ENCODE measurements at regions not wholly inside any gene's neighbourhood (a gene's known extent, or its start where the extent isn't known, plus 50 kb on each side); places are given as distances from the start of the nearest gene placed in this dataset.
"Not testable (repeated sequence)": the region's sequence is repeated elsewhere in the genome, so short reads cannot be mapped to it uniquely, and the experiment has no call there.

- H3K18ac ChIP-seq (ENCODE audit: low read length); H4K8ac ChIP-seq (ENCODE audit: low read depth, low read length); H4K5ac ChIP-seq (ENCODE audit: low read length); H2BK5ac ChIP-seq (ENCODE audit: low read length); H3K27ac ChIP-seq (ENCODE audit: low read depth, low read length); H3K56ac ChIP-seq (ENCODE audit: low read length); H3K4ac ChIP-seq (ENCODE audit: low read depth, low read length); H2AK5ac ChIP-seq (ENCODE audit: low read length); H2BK15ac ChIP-seq (replicated peaks; ENCODE audit: low read depth); H3K27me3 ChIP-seq (ENCODE audit: insufficient read depth, low read length, poor library complexity); H3K79me1 ChIP-seq (ENCODE audit: low read length); H3K23ac ChIP-seq (ENCODE audit: low read length); H3K4me2 ChIP-seq (ENCODE audit: low read length); H3K4me3 ChIP-seq (ENCODE audit: low read length); H3K36me3 ChIP-seq (ENCODE audit: control insufficient read depth, insufficient read depth, low read length); DNase-seq; H2BK120ac ChIP-seq (ENCODE audit: low read depth, low read length); H3K79me2 ChIP-seq (ENCODE audit: control insufficient read depth, insufficient read depth, low read length); H3K4me1 ChIP-seq (ENCODE audit: control insufficient read depth, low read depth, low read length); H3K9ac ChIP-seq (ENCODE audit: low read length): not testable (repeated sequence)
- WGBS (ENCODE audit: extremely low coverage, insufficient coverage, low lambda C conversion rate) = no CpG with 5 or more reads among the region's 1 CpG
Observed at GRCh38 chr2:89882880-89883279, 1191.4 kb downstream of the RPIA start.

GRCh38 chr2:89883624-89884023, 1192.2 kb downstream of the RPIA start:
- H2AK5ac ChIP-seq (ENCODE audit: low read length); H3K79me2 ChIP-seq (ENCODE audit: control insufficient read depth, insufficient read depth, low read length); H4K5ac ChIP-seq (ENCODE audit: low read length); H3K4me2 ChIP-seq (ENCODE audit: low read length); H3K4me3 ChIP-seq (ENCODE audit: low read length); H3K23ac ChIP-seq (ENCODE audit: low read length); H2BK15ac ChIP-seq (replicated peaks; ENCODE audit: low read depth); H3K9ac ChIP-seq (ENCODE audit: low read length); H3K27me3 ChIP-seq (ENCODE audit: insufficient read depth, low read length, poor library complexity); H3K4me1 ChIP-seq (ENCODE audit: control insufficient read depth, low read depth, low read length); H2BK5ac ChIP-seq (ENCODE audit: low read length); H4K8ac ChIP-seq (ENCODE audit: low read depth, low read length); H3K4ac ChIP-seq (ENCODE audit: low read depth, low read length); H3K18ac ChIP-seq (ENCODE audit: low read length); H3K27ac ChIP-seq (ENCODE audit: low read depth, low read length); H3K56ac ChIP-seq (ENCODE audit: low read length); H3K79me1 ChIP-seq (ENCODE audit: low read length); H2BK120ac ChIP-seq (ENCODE audit: low read depth, low read length); H3K36me3 ChIP-seq (ENCODE audit: control insufficient read depth, insufficient read depth, low read length); DNase-seq: not testable (repeated sequence)
- no CpG with 5 or more reads among the region's 2 CpGs for WGBS (ENCODE audit: extremely low coverage, insufficient coverage, low lambda C conversion rate)

DNA sequence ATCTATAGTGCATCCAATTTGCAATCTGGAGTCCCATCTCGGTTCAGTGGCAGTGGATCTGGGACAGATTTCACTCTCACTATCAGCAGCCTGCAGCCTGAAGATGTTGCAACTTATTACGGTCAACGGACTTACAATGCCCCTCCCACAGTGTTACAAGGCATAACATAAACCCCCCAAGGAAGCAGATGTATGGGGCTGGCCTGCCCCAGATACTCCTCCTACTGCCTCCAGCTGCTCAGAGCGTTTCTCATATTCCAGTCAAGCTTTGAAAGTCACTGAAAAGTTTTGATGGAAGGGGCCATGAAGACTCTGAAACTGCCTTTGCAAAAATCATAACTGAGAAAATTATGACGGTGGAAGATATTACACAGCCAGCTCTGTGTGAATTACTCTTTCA, 1193.6 kb downstream of the RPIA start:
- H3K36me3 ChIP-seq (ENCODE audit: control insufficient read depth, insufficient read depth, low read length); H3K79me2 ChIP-seq (ENCODE audit: control insufficient read depth, insufficient read depth, low read length); H3K23ac ChIP-seq (ENCODE audit: low read length); H3K4me3 ChIP-seq (ENCODE audit: low read length); H3K18ac ChIP-seq (ENCODE audit: low read length); DNase-seq; H3K4ac ChIP-seq (ENCODE audit: low read depth, low read length); H4K5ac ChIP-seq (ENCODE audit: low read length); H3K56ac ChIP-seq (ENCODE audit: low read length); H2BK120ac ChIP-seq (ENCODE audit: low read depth, low read length); H3K27ac ChIP-seq (ENCODE audit: low read depth, low read length); H3K4me2 ChIP-seq (ENCODE audit: low read length); H3K4me1 ChIP-seq (ENCODE audit: control insufficient read depth, low read depth, low read length); H3K79me1 ChIP-seq (ENCODE audit: low read length); H3K9ac ChIP-seq (ENCODE audit: low read length); H2BK15ac ChIP-seq (replicated peaks; ENCODE audit: low read depth); H2BK5ac ChIP-seq (ENCODE audit: low read length); H4K8ac ChIP-seq (ENCODE audit: low read depth, low read length); H2AK5ac ChIP-seq (ENCODE audit: low read length); H3K27me3 ChIP-seq (ENCODE audit: insufficient read depth, low read length, poor library complexity): not testable (repeated sequence)
- no CpG with 5 or more reads among the region's 5 CpGs for WGBS (ENCODE audit: extremely low coverage, insufficient coverage, low lambda C conversion rate)

DNA sequence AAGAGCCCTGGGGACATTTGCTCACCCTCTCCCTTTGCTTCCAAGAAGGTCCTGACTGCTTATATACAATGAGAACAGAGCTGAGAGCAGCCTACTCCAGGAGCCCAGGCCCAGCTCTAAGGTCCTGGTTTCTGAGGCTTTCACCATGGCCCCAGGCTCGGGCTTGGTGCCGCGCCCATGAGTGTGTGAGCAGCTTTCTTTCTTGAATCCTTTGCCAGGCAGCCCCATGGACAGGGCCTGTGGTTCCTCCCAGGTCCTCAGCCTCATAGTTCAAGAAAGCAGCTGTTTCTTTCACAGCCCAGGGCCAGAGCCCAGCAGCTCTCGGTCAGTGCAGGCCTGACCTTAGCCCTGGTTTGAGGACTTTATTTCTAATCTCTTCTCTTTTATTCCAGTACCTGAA, 1197.2 kb downstream of the RPIA start:
- H3K4me2 ChIP-seq (ENCODE audit: low read length); H3K36me3 ChIP-seq (ENCODE audit: control insufficient read depth, insufficient read depth, low read length); H3K27ac ChIP-seq (ENCODE audit: low read depth, low read length); H3K4me1 ChIP-seq (ENCODE audit: control insufficient read depth, low read depth, low read length); H2BK5ac ChIP-seq (ENCODE audit: low read length); H2BK120ac ChIP-seq (ENCODE audit: low read depth, low read length); H3K79me2 ChIP-seq (ENCODE audit: control insufficient read depth, insufficient read depth, low read length); H3K9ac ChIP-seq (ENCODE audit: low read length); H3K27me3 ChIP-seq (ENCODE audit: insufficient read depth, low read length, poor library complexity); DNase-seq; H3K23ac ChIP-seq (ENCODE audit: low read length); H4K8ac ChIP-seq (ENCODE audit: low read depth, low read length); H3K79me1 ChIP-seq (ENCODE audit: low read length); H3K18ac ChIP-seq (ENCODE audit: low read length); H3K4me3 ChIP-seq (ENCODE audit: low read length); H2BK15ac ChIP-seq (replicated peaks; ENCODE audit: low read depth); H3K56ac ChIP-seq (ENCODE audit: low read length); H4K5ac ChIP-seq (ENCODE audit: low read length); H3K4ac ChIP-seq (ENCODE audit: low read depth, low read length); H2AK5ac ChIP-seq (ENCODE audit: low read length): not testable (repeated sequence)
- no CpG with 5 or more reads among the region's 4 CpGs for WGBS (ENCODE audit: extremely low coverage, insufficient coverage, low lambda C conversion rate)

GRCh38 chr2:89890185-89890773, 1198.8 kb downstream of the RPIA start:
- not testable (repeated sequence) for H3K18ac ChIP-seq (ENCODE audit: low read length); H3K79me2 ChIP-seq (ENCODE audit: control insufficient read depth, insufficient read depth, low read length); H2BK5ac ChIP-seq (ENCODE audit: low read length); H3K9ac ChIP-seq (ENCODE audit: low read length); H3K4me1 ChIP-seq (ENCODE audit: control insufficient read depth, low read depth, low read length); H3K56ac ChIP-seq (ENCODE audit: low read length); H2BK15ac ChIP-seq (replicated peaks; ENCODE audit: low read depth); H2AK5ac ChIP-seq (ENCODE audit: low read length); H4K8ac ChIP-seq (ENCODE audit: low read depth, low read length); H3K23ac ChIP-seq (ENCODE audit: low read length); H3K4ac ChIP-seq (ENCODE audit: low read depth, low read length); DNase-seq; H3K4me2 ChIP-seq (ENCODE audit: low read length); H3K27me3 ChIP-seq (ENCODE audit: insufficient read depth, low read length, poor library complexity); H3K36me3 ChIP-seq (ENCODE audit: control insufficient read depth, insufficient read depth, low read length); H3K27ac ChIP-seq (ENCODE audit: low read depth, low read length); H2BK120ac ChIP-seq (ENCODE audit: low read depth, low read length); H3K79me1 ChIP-seq (ENCODE audit: low read length); H3K4me3 ChIP-seq (ENCODE audit: low read length); H4K5ac ChIP-seq (ENCODE audit: low read length)
- WGBS (ENCODE audit: extremely low coverage, insufficient coverage, low lambda C conversion rate) = no CpG with 5 or more reads among the region's 7 CpGs

DNA sequence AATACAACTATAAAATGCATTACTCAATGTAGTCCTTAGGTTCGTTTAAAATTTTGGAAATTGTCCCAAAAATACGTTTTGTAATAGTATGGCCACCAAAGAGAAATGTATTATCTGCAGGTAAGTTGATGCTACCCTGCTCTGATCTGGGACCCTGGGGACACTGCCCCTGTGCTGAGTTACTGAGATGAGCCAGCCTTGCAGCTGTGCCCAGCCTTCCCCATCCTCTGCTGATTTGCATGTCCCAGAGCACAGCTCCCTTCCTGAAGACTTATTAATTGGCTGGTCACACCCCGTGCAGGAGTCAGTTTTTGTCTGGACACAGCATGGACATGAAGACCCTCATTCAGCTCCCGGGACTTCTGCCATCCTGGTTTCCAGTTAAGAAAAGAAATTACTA, 1203.5 kb downstream of the RPIA start:
- not testable (repeated sequence) for H3K79me2 ChIP-seq (ENCODE audit: control insufficient read depth, insufficient read depth, low read length); H4K5ac ChIP-seq (ENCODE audit: low read length); H3K79me1 ChIP-seq (ENCODE audit: low read length); H3K4me3 ChIP-seq (ENCODE audit: low read length); H2BK15ac ChIP-seq (replicated peaks; ENCODE audit: low read depth); H2BK120ac ChIP-seq (ENCODE audit: low read depth, low read length); H3K27ac ChIP-seq (ENCODE audit: low read depth, low read length); DNase-seq; H2AK5ac ChIP-seq (ENCODE audit: low read length); H3K18ac ChIP-seq (ENCODE audit: low read length); H3K27me3 ChIP-seq (ENCODE audit: insufficient read depth, low read length, poor library complexity); H3K9ac ChIP-seq (ENCODE audit: low read length); H3K4me1 ChIP-seq (ENCODE audit: control insufficient read depth, low read depth, low read length); H3K4me2 ChIP-seq (ENCODE audit: low read length); H3K4ac ChIP-seq (ENCODE audit: low read depth, low read length); H4K8ac ChIP-seq (ENCODE audit: low read depth, low read length); H3K23ac ChIP-seq (ENCODE audit: low read length); H2BK5ac ChIP-seq (ENCODE audit: low read length); H3K36me3 ChIP-seq (ENCODE audit: control insufficient read depth, insufficient read depth, low read length); H3K56ac ChIP-seq (ENCODE audit: low read length)
- WGBS (ENCODE audit: extremely low coverage, insufficient coverage, low lambda C conversion rate) = no CpG with 5 or more reads among the region's 4 CpGs

Data from mesendoderm (in vitro differentiated cells).